IPS-NIHi7 (cell line): ENCODE measurements at regions not wholly inside any gene's neighbourhood (a gene's known extent, or its start where the extent isn't known, plus 50 kb on each side); places are given as distances from the start of the nearest gene placed in this dataset.
A peak's percentile ranks its signal among the peaks of the same experiment; 100 is the strongest.

Experiments used
- DNase-seq: peaks from one replicate; pipeline ENCODE4 v3.0.0; 2012; ENCODE audit warnings: mixed read lengths; ENCODE audit errors: extremely low spot score

GRCh38 chr10:54993148-54993547, 192.1 kb upstream of the PCDH15 start:
- DNase-seq: no peak

- DNase-seq: peak; percentile 11
Observed at GRCh38 chr10:54985732-54986131, 184.7 kb upstream of the PCDH15 start.

GRCh38 chr10:54983255-54983654, 182.2 kb upstream of the PCDH15 start:
- DNase-seq: no peak

GRCh38 chr10:54962134-54962900, 161.3 kb upstream of the PCDH15 start:
- no peak for DNase-seq

GRCh38 chr10:54961040-54961439, 160.0 kb upstream of the PCDH15 start:
- DNase-seq: no peak

GRCh38 chr10:54958844-54959243, 157.8 kb upstream of the PCDH15 start:
- DNase-seq: no peak

GRCh38 chr10:54947605-54948004, 146.6 kb upstream of the PCDH15 start:
- DNase-seq: no peak

GRCh38 chr10:54940418-54940817, 139.4 kb upstream of the PCDH15 start:
- no peak for DNase-seq

GRCh38 chr10:54914049-54914448, 113.0 kb upstream of the PCDH15 start:
- DNase-seq: no peak

GRCh38 chr10:54909165-54909564, 108.1 kb upstream of the PCDH15 start:
- DNase-seq: no peak

- DNase-seq: no peak
Observed at GRCh38 chr10:54908019-54908418, 107.0 kb upstream of the PCDH15 start.

GRCh38 chr10:54906940-54907339, 105.9 kb upstream of the PCDH15 start:
- no peak for DNase-seq

- no peak for DNase-seq
Observed at GRCh38 chr10:54905578-54906192, 104.7 kb upstream of the PCDH15 start.

GRCh38 chr10:54904833-54905232, 103.8 kb upstream of the PCDH15 start:
- DNase-seq: no peak

GRCh38 chr10:54903745-54904144, 102.7 kb upstream of the PCDH15 start:
- DNase-seq: no peak

- no peak for DNase-seq
Observed at GRCh38 chr10:54900584-54900983, 99.6 kb upstream of the PCDH15 start.

- DNase-seq: peak; percentile 8
Observed at GRCh38 chr10:54880996-54881395, 80.0 kb upstream of the PCDH15 start.

- no peak for DNase-seq
Observed at GRCh38 chr10:54869022-54869421, 68.0 kb upstream of the PCDH15 start.

- no peak for DNase-seq
Observed at GRCh38 chr10:54866666-54867065, 65.6 kb upstream of the PCDH15 start.

GRCh38 chr10:54854843-54855242, 53.8 kb upstream of the PCDH15 start:
- no peak for DNase-seq

- no peak for DNase-seq
Observed at GRCh38 chr10:54854389-54854788, 53.4 kb upstream of the PCDH15 start.

- DNase-seq: no peak
Observed at GRCh38 chr10:54853883-54854282, 52.9 kb upstream of the PCDH15 start.
